Activated B cell treated with CpG ODN at 0.5 μM for 24 hours (primary cell): ENCODE measurements at regions not wholly inside any gene's neighbourhood (a gene's known extent, or its start where the extent isn't known, plus 50 kb on each side); places are given as distances from the start of the nearest gene placed in this dataset.

Source experiments
- ATAC-seq: fragments of 200-7000 bp; cut with Tn5 transposase; one replicate; pipeline ENCODE4 v1.10.0; 2021; ENCODE audit warnings: low read depth, mild to moderate bottlenecking, moderate library complexity
- CTCF ChIA-PET: fragments of 350-600 bp; sonication (Branson Sonifier 250); formaldehyde crosslinking; loops from one replicate; lab custom pipeline; 2021; ENCODE audit warnings: antibody characterized with exemption; lab: Charles Lee
- POLR2A ChIA-PET: fragments of 350-600 bp; sonication (Branson Sonifier 250); formaldehyde crosslinking; loops from one replicate; lab custom pipeline; 2021; ENCODE audit warnings: antibody characterized with exemption; lab: Charles Lee
- DNase-seq: peaks from one replicate; pipeline ENCODE4 v3.0.0; 2022
- H3K27ac Mint-ChIP-seq: one replicate; pipeline ENCODE4 v1.8.0; 2020; ENCODE audit warnings: mixed read lengths
- H3K27me3 Mint-ChIP-seq: one replicate; pipeline ENCODE4 v1.8.0; 2021; ENCODE audit warnings: mixed read lengths
- H3K36me3 Mint-ChIP-seq: one replicate; pipeline ENCODE4 v1.8.0; 2021; ENCODE audit warnings: low read depth, mixed read lengths
- H3K4me1 Mint-ChIP-seq: one replicate; pipeline ENCODE4 v1.8.0; 2021; ENCODE audit warnings: mixed read lengths
- H3K4me3 Mint-ChIP-seq: one replicate; pipeline ENCODE4 v1.8.0; 2020; ENCODE audit warnings: mild to moderate bottlenecking, mixed read lengths
- H3K9me3 Mint-ChIP-seq: one replicate; pipeline ENCODE4 v1.8.0; 2020; ENCODE audit warnings: mixed read lengths
- intact Hi-C: fragments of 100-400 bp; cut with micrococcal nuclease; formaldehyde crosslinking; loops from one replicate; pipeline ENCODE4 v1.15.1; 2024
- TF ChIP-seq, protein P1 (sequence below): fragments of 200-600 bp; IDR thresholded peaks from one replicate; pipeline ENCODE4 v1.8.0; 2022; ENCODE audit warnings: antibody characterized with exemption, mild to moderate bottlenecking

DNA sequence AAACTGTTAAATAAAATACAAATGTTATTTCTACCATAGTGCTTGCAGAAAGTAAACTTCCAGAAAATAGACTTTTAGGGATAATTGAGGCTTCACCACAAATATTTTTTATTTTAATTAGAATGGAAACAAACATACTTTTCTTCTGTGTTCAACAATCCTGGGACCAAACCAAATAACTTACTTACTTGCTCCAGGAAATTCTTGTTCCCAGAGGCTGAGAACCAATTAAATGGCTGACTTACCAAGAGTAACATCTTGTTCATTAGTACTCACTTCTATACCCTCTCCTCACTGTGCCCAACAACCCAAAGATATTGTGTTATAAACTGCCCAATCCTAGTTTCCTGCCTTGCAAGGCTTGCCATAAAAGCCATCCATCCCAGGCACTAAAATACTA lies 172.2 kb upstream of the PFN2 start:
- Mint-ChIP-seq H3K27ac (no peak overlapping the region), H3K9me3 (no peaks in the 10 kb centered on the region), H3K4me1 (no peaks in the 10 kb centered on the region), H3K27me3 (peaks cover 7% of the 10 kb centered on the region), H3K4me3 (no peak overlapping the region), H3K36me3 (no peaks in the 10 kb centered on the region)
- ChIA-PET CTCF (no interaction called here), POLR2A (no interaction called here)
- TF ChIP-seq, protein P1, sequence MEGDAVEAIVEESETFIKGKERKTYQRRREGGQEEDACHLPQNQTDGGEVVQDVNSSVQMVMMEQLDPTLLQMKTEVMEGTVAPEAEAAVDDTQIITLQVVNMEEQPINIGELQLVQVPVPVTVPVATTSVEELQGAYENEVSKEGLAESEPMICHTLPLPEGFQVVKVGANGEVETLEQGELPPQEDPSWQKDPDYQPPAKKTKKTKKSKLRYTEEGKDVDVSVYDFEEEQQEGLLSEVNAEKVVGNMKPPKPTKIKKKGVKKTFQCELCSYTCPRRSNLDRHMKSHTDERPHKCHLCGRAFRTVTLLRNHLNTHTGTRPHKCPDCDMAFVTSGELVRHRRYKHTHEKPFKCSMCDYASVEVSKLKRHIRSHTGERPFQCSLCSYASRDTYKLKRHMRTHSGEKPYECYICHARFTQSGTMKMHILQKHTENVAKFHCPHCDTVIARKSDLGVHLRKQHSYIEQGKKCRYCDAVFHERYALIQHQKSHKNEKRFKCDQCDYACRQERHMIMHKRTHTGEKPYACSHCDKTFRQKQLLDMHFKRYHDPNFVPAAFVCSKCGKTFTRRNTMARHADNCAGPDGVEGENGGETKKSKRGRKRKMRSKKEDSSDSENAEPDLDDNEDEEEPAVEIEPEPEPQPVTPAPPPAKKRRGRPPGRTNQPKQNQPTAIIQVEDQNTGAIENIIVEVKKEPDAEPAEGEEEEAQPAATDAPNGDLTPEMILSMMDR = no peak
- intact Hi-C loops = no loop called here
- DNase-seq (no peak), ATAC-seq (no peak)

DNA sequence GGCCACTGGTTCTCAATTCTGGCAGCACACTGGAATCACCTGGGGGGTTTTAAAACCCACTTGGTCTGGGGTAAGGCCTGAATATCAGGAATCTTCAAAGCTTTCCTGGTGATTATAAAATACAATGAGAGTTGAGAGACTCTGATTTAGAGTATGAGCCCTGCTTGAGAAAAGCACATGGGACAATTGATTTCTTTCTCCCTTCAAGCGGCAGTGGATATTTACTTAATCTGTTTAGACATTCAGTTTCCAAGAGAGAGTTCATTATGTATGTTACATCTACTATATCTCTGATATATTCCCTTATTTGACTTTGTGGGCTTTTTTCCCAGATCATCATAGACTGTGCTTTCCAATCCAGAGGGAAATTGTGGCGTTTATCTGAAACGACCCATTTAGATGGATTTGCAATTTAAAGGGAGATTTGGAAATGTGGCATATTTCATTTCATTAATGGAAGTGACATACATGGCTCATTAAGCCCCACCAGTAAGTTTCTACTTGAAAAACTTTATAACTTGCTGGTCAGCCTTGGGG lies 171.2 kb upstream of the PFN2 start:
- H3K36me3 Mint-ChIP-seq = no peaks in the 10 kb centered on the region
- no peaks in the 10 kb centered on the region for H3K9me3 Mint-ChIP-seq
- ChIA-PET POLR2A (no interaction called here), CTCF (no interaction called here)
- no peak overlapping the region for H3K4me3 Mint-ChIP-seq
- intact Hi-C loops = no loop called here
- no peak overlapping the region for H3K27ac Mint-ChIP-seq
- TF ChIP-seq, protein P1 = no peak
- peaks cover 7% of the 10 kb centered on the region for H3K27me3 Mint-ChIP-seq
- no peak for ATAC-seq
- no peaks in the 10 kb centered on the region for H3K4me1 Mint-ChIP-seq
- DNase-seq = no peak

DNA sequence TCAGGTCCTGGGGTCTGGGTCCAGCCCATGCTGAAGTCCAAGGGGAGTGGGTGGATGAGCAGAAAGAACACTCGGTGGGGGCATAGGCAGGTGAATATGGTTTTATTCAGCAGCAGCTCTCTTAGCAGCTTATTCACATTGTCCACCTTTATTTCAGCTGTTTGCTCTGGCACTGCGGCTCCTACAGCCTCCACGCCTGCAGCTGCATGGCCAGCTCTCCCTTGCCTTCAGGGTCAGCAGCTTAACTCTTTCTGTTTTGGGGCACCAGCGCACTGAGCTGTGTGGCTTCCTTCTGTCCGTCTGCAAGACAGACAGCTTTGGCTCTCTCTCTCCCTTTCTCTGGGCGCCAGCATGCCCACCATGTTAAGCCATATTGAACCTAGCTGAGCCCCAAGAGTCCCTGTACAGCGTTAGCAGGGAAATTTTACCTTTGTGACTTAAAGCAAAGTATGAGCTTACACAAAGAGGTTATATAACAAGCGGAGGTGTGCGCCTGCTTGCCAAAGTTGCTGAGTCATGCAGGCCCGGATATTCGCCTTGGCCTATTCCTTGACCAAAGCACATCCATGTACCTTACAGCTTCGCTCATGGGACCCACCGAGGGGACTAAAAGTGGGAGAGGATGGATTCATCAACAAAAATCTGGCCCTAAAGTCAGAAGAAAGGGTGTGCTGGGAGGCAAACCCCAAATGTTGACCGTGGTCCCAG lies 170.1 kb upstream of the PFN2 start:
- H3K9me3 Mint-ChIP-seq = no peaks in the 10 kb centered on the region
- no peaks in the 10 kb centered on the region for H3K36me3 Mint-ChIP-seq
- no peak for ATAC-seq
- H3K27ac Mint-ChIP-seq = no peak overlapping the region
- no peaks in the 10 kb centered on the region for H3K4me1 Mint-ChIP-seq
- H3K27me3 Mint-ChIP-seq = peaks cover 9% of the 10 kb centered on the region
- no peak for DNase-seq
- H3K4me3 Mint-ChIP-seq = no peak overlapping the region
- POLR2A ChIA-PET = no interaction called here
- TF ChIP-seq, protein P1 = no peak
- CTCF ChIA-PET = no interaction called here
- intact Hi-C loops = no loop called here

DNA sequence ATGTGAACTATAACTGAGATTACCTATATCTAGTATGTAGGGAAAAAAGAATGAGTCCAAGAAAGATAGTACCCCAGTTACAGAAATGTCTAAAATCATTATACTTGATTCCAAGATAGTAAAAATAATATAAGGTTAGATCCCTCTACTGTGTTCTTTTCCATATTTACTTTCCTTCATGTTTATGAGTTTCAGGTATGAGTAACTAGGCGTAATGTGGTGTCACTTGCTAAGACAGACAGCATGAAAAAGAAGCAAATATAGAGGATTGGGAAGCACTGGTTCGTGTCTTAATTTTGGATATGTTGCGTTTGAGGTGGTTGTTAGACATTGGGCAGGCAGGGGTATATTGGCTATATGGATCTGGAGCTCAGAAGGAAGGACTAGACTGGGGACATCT lies 168.1 kb upstream of the PFN2 start:
- H3K27ac Mint-ChIP-seq = no peak overlapping the region
- ChIA-PET CTCF (interaction anchor here (1.1 kb wide), 1 partner anchor 45 kb away, joined by 3 read pairs; no protein-coding TSS in a partner anchor), POLR2A (no interaction called here)
- ATAC-seq (no peak), DNase-seq (no peak)
- no peaks in the 10 kb centered on the region for H3K4me1 Mint-ChIP-seq
- no peaks in the 10 kb centered on the region for H3K9me3 Mint-ChIP-seq
- TF ChIP-seq, protein P1 = no peak
- no peaks in the 10 kb centered on the region for H3K36me3 Mint-ChIP-seq
- intact Hi-C loops = no loop called here
- H3K4me3 Mint-ChIP-seq = no peak overlapping the region
- H3K27me3 Mint-ChIP-seq = peaks cover 7% of the 10 kb centered on the region

- ATAC-seq = no peak
- Mint-ChIP-seq H3K4me1 (peaks cover 4% of the 10 kb centered on the region), H3K36me3 (no peaks in the 10 kb centered on the region), H3K9me3 (no peaks in the 10 kb centered on the region), H3K27ac (no peak overlapping the region), H3K4me3 (no peak overlapping the region), H3K27me3 (peaks cover 6% of the 10 kb centered on the region)
- intact Hi-C loops = no loop called here
- no peak for DNase-seq
- TF ChIP-seq, protein P1 = no peak
- CTCF ChIA-PET = no interaction called here
- POLR2A ChIA-PET = no interaction called here
Measured at GRCh38 chr3:150136242-150136641, 165.5 kb upstream of the PFN2 start.
